ENCODE measurements at regions not wholly inside any gene's neighbourhood (a gene's known extent, or its start where the extent isn't known, plus 50 kb on each side); places are given as distances from the start of the nearest gene placed in this dataset.

- no peak for DNase-seq
These were observed 117.1 kb upstream of the GOLIM4 start for GRCh38 chr3:168212664-168213285.

GRCh38 chr3:168205451-168205850, 109.7 kb upstream of the GOLIM4 start:
- no peak for DNase-seq

- DNase-seq, result no peak
These were observed 101.4 kb upstream of the GOLIM4 start for GRCh38 chr3:168197162-168197561.

GRCh38 chr3:168191856-168192255, 96.1 kb upstream of the GOLIM4 start:
- DNase-seq, result no peak

GRCh38 chr3:168187233-168187632, 91.5 kb upstream of the GOLIM4 start:
- no peak for DNase-seq

GRCh38 chr3:168186293-168186983, 90.7 kb upstream of the GOLIM4 start:
- no peak for DNase-seq

GRCh38 chr3:168183774-168184173, 88.0 kb upstream of the GOLIM4 start:
- DNase-seq, result no peak

GRCh38 chr3:168168743-168169142, 73.0 kb upstream of the GOLIM4 start:
- no peak for DNase-seq

- peak; percentile 75 to 80 for DNase-seq
These were observed 69.9 kb upstream of the GOLIM4 start for GRCh38 chr3:168165390-168166269.

- DNase-seq, result no peak
These were observed 66.4 kb upstream of the GOLIM4 start for GRCh38 chr3:168162172-168162571.

- DNase-seq, result no peak
These were observed 66.0 kb upstream of the GOLIM4 start for GRCh38 chr3:168161696-168162095.

GRCh38 chr3:168157903-168158302, 62.2 kb upstream of the GOLIM4 start:
- DNase-seq, result no peak

GRCh38 chr3:168157099-168157700, 61.5 kb upstream of the GOLIM4 start:
- no peak for DNase-seq

- DNase-seq, result peak; percentile 65 to 78
These were observed 60.8 kb upstream of the GOLIM4 start for GRCh38 chr3:168156479-168156878.

GRCh38 chr3:168155303-168155702, 59.6 kb upstream of the GOLIM4 start:
- peak; percentile 61 to 62 for DNase-seq

- no peak for DNase-seq
These were observed 58.4 kb upstream of the GOLIM4 start for GRCh38 chr3:168154089-168154488.

GRCh38 chr3:168152149-168152548, 56.4 kb upstream of the GOLIM4 start:
- DNase-seq, result no peak
